Endothelial cell of umbilical vein (primary cell): ENCODE measurements at regions not wholly inside any gene's neighbourhood (a gene's known extent, or its start where the extent isn't known, plus 50 kb on each side); places are given as distances from the start of the nearest gene placed in this dataset.

Experiments
- BruUV-seq: library from RNA; stranded (reverse); fragments of 400-500 nt; replicated peaks from 2 replicates; lab custom pipeline; 2021; lab: Mats Ljungman, UMichigan
- CTCF ChIA-PET: fragments of 300-600, 350-600 bp; sonication (Branson Sonifier 250); formaldehyde crosslinking; loops from one replicate; lab custom pipeline; 2021; ENCODE audit warnings: antibody characterized with exemption, inconsistent platforms; lab: Charles Lee
- POLR2A ChIA-PET: fragments of 300-600, 350-600 bp; sonication (Branson Sonifier 250); formaldehyde crosslinking; loops from one replicate; lab custom pipeline; 2021; ENCODE audit warnings: antibody characterized with exemption, inconsistent platforms; lab: Charles Lee
- DNase-seq: peaks from one replicate; pipeline ENCODE4 v3.0.0-alpha.2; 2011; ENCODE audit warnings: low read depth, low spot score
- FAIRE-seq: peaks from 2 replicates; lab custom pipeline; 2011; peaks lifted over from hg19 to GRCh38; lab: Jason Lieb, UNC
- H2AFZ ChIP-seq: 2 replicates; pipeline ENCODE4 v1.6.0; 2012; ENCODE audit warnings: low read depth, low read length, control low read depth, inconsistent platforms
- H3K27ac ChIP-seq: 2 replicates; pipeline ENCODE4 v1.5.1; 2011; ENCODE audit warnings: low read depth, mild to moderate bottlenecking, control low read depth, low read length, moderate library complexity; ENCODE audit not compliant: insufficient read depth
- H3K27me3 ChIP-seq, 2 experiments: 2 replicates each; pipeline versions ENCODE4 v1.6.0 to v1.6.1; 2011; ENCODE audit warnings: low read length in 2 of 2, mixed read lengths in 1 of 2; ENCODE audit not compliant: control insufficient read depth in 2 of 2, insufficient read depth in 2 of 2
- H3K36me3 ChIP-seq, 2 experiments: 2 replicates in 1 of 2; 3 replicates in 1 of 2; pipeline ENCODE4 v1.5.1; 2011; ENCODE audit warnings: low read length in 2 of 2, mild to moderate bottlenecking in 1 of 2, moderate library complexity in 1 of 2; ENCODE audit not compliant: control insufficient read depth in 2 of 2, insufficient read depth in 2 of 2; ENCODE audit errors: extremely low read depth in 1 of 2
- H3K4me1 ChIP-seq: 3 replicates; pipeline ENCODE4 v1.5.1; 2011; ENCODE audit warnings: mild to moderate bottlenecking, low read length; ENCODE audit not compliant: control insufficient read depth, insufficient read depth; ENCODE audit errors: extremely low read depth
- H3K4me2 ChIP-seq: 2 replicates; pipeline ENCODE4 v1.6.1; 2011; ENCODE audit warnings: low read length, control low read depth, mixed read lengths; ENCODE audit not compliant: insufficient read depth
- H3K4me3 ChIP-seq, 3 experiments: fragments of 200-600 bp in 1 of 3; sonication (generic), shearing (Covaris generic) in 1 of 3; replicated peaks in 1 of 3; 2 replicates each; pipeline ENCODE4 v1.5.1; 2011 to 2016; ENCODE audit warnings: control low read depth in 3 of 3, low read length in 3 of 3, mild to moderate bottlenecking in 2 of 3, inconsistent platforms in 1 of 3, low read depth in 1 of 3, moderate library complexity in 1 of 3; ENCODE audit not compliant: insufficient read depth in 1 of 3
- H3K79me2 ChIP-seq: 2 replicates; pipeline ENCODE4 v1.6.0; 2012; ENCODE audit warnings: low read length, inconsistent platforms; ENCODE audit not compliant: control insufficient read depth, insufficient read depth
- H3K9ac ChIP-seq: replicated peaks from 2 replicates; pipeline ENCODE3; 2011; ENCODE audit warnings: low read length, control low read depth; ENCODE audit not compliant: insufficient read depth; ENCODE audit errors: extremely low read depth
- H3K9me1 ChIP-seq: replicated peaks from 3 replicates; pipeline ENCODE4 v1.6.0; 2011; ENCODE audit warnings: mild to moderate bottlenecking, low read length; ENCODE audit not compliant: control insufficient read depth, insufficient read depth; ENCODE audit errors: extremely low read depth
- H3K9me3 ChIP-seq: replicated peaks from 2 replicates; pipeline ENCODE4 v1.5.1; 2012; ENCODE audit warnings: low read length, inconsistent platforms; ENCODE audit not compliant: control insufficient read depth, insufficient read depth
- H4K20me1 ChIP-seq: replicated peaks from 2 replicates; pipeline ENCODE3; 2011; ENCODE audit warnings: mild to moderate bottlenecking, low read length; ENCODE audit not compliant: control insufficient read depth, insufficient read depth; ENCODE audit errors: extremely low read depth
- CTCF ChIP-seq, 2 donors: IDR thresholded peaks; 1 replicate in 1 of 2; 2 replicates in 1 of 2; pipeline ENCODE4 v1.5.1; 2011; ENCODE audit warnings: low read length in 2 of 2, mild to moderate bottlenecking in 2 of 2, moderate library complexity in 2 of 2, control low read depth in 1 of 2, inconsistent platforms in 1 of 2, low read depth in 1 of 2; ENCODE audit not compliant: insufficient read depth in 1 of 2; ENCODE audit errors: extremely low read depth in 1 of 2
- EZH2 ChIP-seq: IDR thresholded peaks from 2 replicates; pipeline ENCODE4 v1.6.1; 2012; ENCODE audit warnings: borderline replicate concordance, low read depth, mild to moderate bottlenecking, moderate library complexity, low read length, inconsistent platforms; ENCODE audit not compliant: severe bottlenecking
- FOS ChIP-seq: IDR thresholded peaks from 2 replicates; pipeline ENCODE4 v1.6.1; 2011; ENCODE audit warnings: mild to moderate bottlenecking, low read length, moderate library complexity, borderline replicate concordance; ENCODE audit not compliant: insufficient read depth
- GATA2 ChIP-seq: IDR thresholded peaks from 2 replicates; pipeline ENCODE4 v1.7.0; 2011; ENCODE audit warnings: low read depth, mild to moderate bottlenecking, moderate library complexity, mixed read lengths, low read length; ENCODE audit not compliant: insufficient read length, insufficient read depth
- JUN ChIP-seq: IDR thresholded peaks from 2 replicates; pipeline ENCODE4 v1.6.1; 2011; ENCODE audit warnings: borderline replicate concordance, low read depth; ENCODE audit not compliant: insufficient read length, insufficient read depth
- MAX ChIP-seq: IDR thresholded peaks from 2 replicates; pipeline ENCODE4 v1.6.1; 2011; ENCODE audit not compliant: insufficient read depth, insufficient read length
- MYC ChIP-seq: IDR thresholded peaks from one replicate; pipeline ENCODE4 v1.6.1; 2011; ENCODE audit warnings: mild to moderate bottlenecking, low read depth, low read length
- POLR2A ChIP-seq: IDR thresholded peaks from 2 replicates; pipeline ENCODE4 v1.6.1; 2012; ENCODE audit warnings: low read depth, mild to moderate bottlenecking, control low read depth, low read length
- POLR2AphosphoS5 ChIP-seq: IDR thresholded peaks from 2 replicates; pipeline ENCODE4 v1.6.1; 2012; ENCODE audit warnings: low read depth, mild to moderate bottlenecking, control low read depth, low read length, moderate library complexity; ENCODE audit not compliant: insufficient read depth
- dilution Hi-C: fragments of 300-500 bp; cut with MboI; formaldehyde crosslinking; loops from one replicate; pipeline ENCODE4 v1.15.0; 2019; ENCODE audit warnings: low sequenced_read_pairs; ENCODE audit not compliant: extremely low pct_ligation_motif_present
- intact Hi-C: fragments of 100-400 bp; cut with micrococcal nuclease; formaldehyde crosslinking; loops from one replicate; pipeline ENCODE4 v1.10.0; 2022

GRCh38 chr6:30396833-30397479 is 52.0 kb downstream of the RPP21 start:
- intact Hi-C loops = loop anchor here (1.0 to 5.0 kb wide), 3 partner anchors 40 to 178 kb away; no protein-coding TSS in a partner anchor
- DNase-seq (peak; percentile 72), FAIRE-seq (peak; percentile 76)
- dilution Hi-C loops = no loop called here
- POLR2A ChIA-PET = no interaction called here
- H3K36me3 ChIP-seq = no peaks in the 10 kb centered on the region
- no peaks in the 10 kb centered on the region for H3K79me2 ChIP-seq
- no peaks in the 10 kb centered on the region for H3K9me1 ChIP-seq
- BruUV-seq = no TSS peak
- CTCF ChIA-PET = interaction anchor here (0.6 to 4.6 kb wide), 17 partner anchors 8 to 294 kb away, joined by 3 to 48 read pairs (median 6); no protein-coding TSS in a partner anchor
- no peak overlapping the region for H3K4me2 ChIP-seq
- H3K9me3 ChIP-seq = no peaks in the 10 kb centered on the region
- H3K4me3 ChIP-seq = no peak overlapping the region
- H3K27ac ChIP-seq = no peak overlapping the region
- TF ChIP-seq CTCF (IDR thresholded peaks at IDR 0.05; ENCODE audit: extremely low read depth in 1 of 2, insufficient read depth in 1 of 2, low read depth in 1 of 2, low read length in 2 of 2) (peak; percentile 92 to 98), JUN (no peak)
- no peaks in the 10 kb centered on the region for H4K20me1 ChIP-seq
- no peak overlapping the region for H2AFZ ChIP-seq
- peaks cover 21 to 25% of the 10 kb centered on the region in 2 experiments for H3K27me3 ChIP-seq
- no peak overlapping the region for H3K9ac ChIP-seq
- no peaks in the 10 kb centered on the region for H3K4me1 ChIP-seq

GRCh38 chr6:30397697-30398096 is 52.7 kb downstream of the RPP21 start:
- ChIA-PET CTCF (interaction anchor here (0.6 to 4.6 kb wide), 18 partner anchors 9 to 279 kb away, joined by 3 to 48 read pairs (median 6); no protein-coding TSS in a partner anchor), POLR2A (no interaction called here)
- FAIRE-seq (no peak), DNase-seq (no peak)
- H3K9ac ChIP-seq = no peak overlapping the region
- H3K4me2 ChIP-seq = no peak overlapping the region
- TF ChIP-seq POLR2A (no peak), CTCF (IDR thresholded peaks at IDR 0.05; ENCODE audit: extremely low read depth in 1 of 2, insufficient read depth in 1 of 2, low read depth in 1 of 2, low read length in 2 of 2) (no peak), GATA2 (no peak), EZH2 (no peak), JUN (no peak), MAX (no peak), MYC (no peak), FOS (no peak), POLR2AphosphoS5 (no peak)
- H3K9me1 ChIP-seq = no peaks in the 10 kb centered on the region
- BruUV-seq = no TSS peak
- intact Hi-C loops (loop anchor here (1.0 to 5.0 kb wide), 3 partner anchors 40 to 178 kb away; no protein-coding TSS in a partner anchor), dilution Hi-C loops (no loop called here)
- H3K79me2 ChIP-seq = no peaks in the 10 kb centered on the region
- H3K4me1 ChIP-seq = no peaks in the 10 kb centered on the region
- H3K27ac ChIP-seq = no peak overlapping the region
- no peak overlapping the region for H3K4me3 ChIP-seq
- H3K9me3 ChIP-seq = no peaks in the 10 kb centered on the region
- no peaks in the 10 kb centered on the region for H4K20me1 ChIP-seq
- no peaks in the 10 kb centered on the region for H3K36me3 ChIP-seq
- H3K27me3 ChIP-seq = peaks cover 21 to 25% of the 10 kb centered on the region in 2 experiments
- H2AFZ ChIP-seq = no peak overlapping the region
